ENCODE measurements at regions not wholly inside any gene's neighbourhood (a gene's known extent, or its start where the extent isn't known, plus 50 kb on each side); places are given as distances from the start of the nearest gene placed in this dataset.

GRCh38 chr3:14320219-14320618, 82.2 kb upstream of the SLC6A6 start:
- H3K4me3 ChIP-seq (replicated peaks in 1 of 3; ENCODE audit: insufficient read depth in 1 of 3, low read depth in 1 of 3, low read length in 3 of 3), result no peak overlapping the region
- peak overlapping the region; percentile 57 for H2AFZ ChIP-seq (ENCODE audit: low read depth, low read length)
- intact Hi-C loops (cut with micrococcal nuclease), result no loop called here
- no peak overlapping the region for H3K4me2 ChIP-seq (ENCODE audit: insufficient read depth, low read length)
- no peaks in the 10 kb centered on the region for H3K9me3 ChIP-seq (replicated peaks; ENCODE audit: control insufficient read depth, insufficient read depth, low read length)
- ChIA-PET POLR2A (no interaction called here), CTCF (interaction anchor here (1.4 kb wide), 1 partner anchor 9 kb away, joined by 3 read pairs; no protein-coding TSS in a partner anchor)
- no peaks in the 10 kb centered on the region for H4K20me1 ChIP-seq (replicated peaks; ENCODE audit: control insufficient read depth, extremely low read depth, insufficient read depth, low read length)
- dilution Hi-C loops (cut with MboI; ENCODE audit: extremely low pct_ligation_motif_present, low sequenced_read_pairs), result no loop called here
- no peaks in the 10 kb centered on the region for H3K36me3 ChIP-seq (ENCODE audit: control insufficient read depth in 2 of 2, extremely low read depth in 1 of 2, insufficient read depth in 2 of 2, low read length in 2 of 2)
- FAIRE-seq (no peak), DNase-seq (ENCODE audit: low read depth, low spot score) (no peak)
- BruUV-seq (replicated peaks), result no TSS peak
- no peaks in the 10 kb centered on the region for H3K9me1 ChIP-seq (replicated peaks; ENCODE audit: control insufficient read depth, extremely low read depth, insufficient read depth, low read length)
- no peaks in the 10 kb centered on the region for H3K79me2 ChIP-seq (ENCODE audit: control insufficient read depth, insufficient read depth, low read length)
- H3K4me1 ChIP-seq (ENCODE audit: control insufficient read depth, extremely low read depth, insufficient read depth, low read length), result peaks cover 15% of the 10 kb centered on the region
- no peak overlapping the region for H3K9ac ChIP-seq (replicated peaks; ENCODE audit: extremely low read depth, insufficient read depth, low read length)
- TF ChIP-seq POLR2A (IDR thresholded peaks at IDR 0.05; ENCODE audit: low read depth, low read length), result no peak
- TF ChIP-seq GATA2 (IDR thresholded peaks at IDR 0.05; ENCODE audit: insufficient read depth, insufficient read length, low read depth, low read length), result no peak
- no peak for TF ChIP-seq MAX (IDR thresholded peaks at IDR 0.05; ENCODE audit: insufficient read depth, insufficient read length)
- no peak for TF ChIP-seq FOS (IDR thresholded peaks at IDR 0.05; ENCODE audit: borderline replicate concordance, insufficient read depth, low read length)
- TF ChIP-seq POLR2AphosphoS5 (IDR thresholded peaks at IDR 0.05; ENCODE audit: insufficient read depth, low read depth, low read length), result no peak
- TF ChIP-seq EZH2 (IDR thresholded peaks at IDR 0.05; ENCODE audit: borderline replicate concordance, low read depth, low read length, severe bottlenecking), result no peak
- TF ChIP-seq CTCF (IDR thresholded peaks at IDR 0.05; ENCODE audit: extremely low read depth in 1 of 2, insufficient read depth in 1 of 2, low read depth in 1 of 2, low read length in 2 of 2), result no peak
- no peak for TF ChIP-seq MYC (IDR thresholded peaks at IDR 0.05; ENCODE audit: low read depth, low read length)
- TF ChIP-seq JUN (IDR thresholded peaks at IDR 0.05; ENCODE audit: borderline replicate concordance, insufficient read depth, insufficient read length, low read depth), result no peak
- H3K27me3 ChIP-seq (ENCODE audit: control insufficient read depth in 2 of 2, insufficient read depth in 2 of 2, low read length in 2 of 2), result peaks cover 0 to 12% of the 10 kb centered on the region in 2 experiments
- H3K27ac ChIP-seq (ENCODE audit: insufficient read depth, low read depth, low read length), result no peak overlapping the region
